LoVo (cell line): ENCODE measurements at regions not wholly inside any gene's neighbourhood (a gene's known extent, or its start where the extent isn't known, plus 50 kb on each side); places are given as distances from the start of the nearest gene placed in this dataset.

Source experiments
- DNase-seq: peaks from one replicate; pipeline ENCODE4 v3.0.0-alpha.2; 2016; ENCODE audit warnings: low spot score

DNA sequence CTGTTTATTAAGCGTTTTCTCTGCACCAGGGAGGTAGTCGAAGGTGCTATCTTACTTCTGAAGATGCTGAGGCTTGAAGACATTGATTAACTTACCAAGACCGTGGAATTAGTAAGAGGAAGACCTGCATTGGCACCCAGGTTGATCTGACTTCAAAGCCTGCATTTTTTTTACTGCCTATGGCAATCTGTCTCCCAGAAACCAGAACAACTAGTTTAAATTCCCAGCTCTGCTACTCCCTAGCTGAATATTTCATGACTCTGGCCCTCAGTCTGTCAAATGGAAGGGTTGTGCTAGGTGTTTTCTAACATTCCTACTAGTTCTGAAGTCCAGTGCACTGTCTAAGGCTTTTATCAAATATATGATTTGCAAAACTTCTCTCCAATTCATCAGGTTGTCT is 52.0 kb upstream of the GRAMD1B start:
- no peak for DNase-seq

DNA sequence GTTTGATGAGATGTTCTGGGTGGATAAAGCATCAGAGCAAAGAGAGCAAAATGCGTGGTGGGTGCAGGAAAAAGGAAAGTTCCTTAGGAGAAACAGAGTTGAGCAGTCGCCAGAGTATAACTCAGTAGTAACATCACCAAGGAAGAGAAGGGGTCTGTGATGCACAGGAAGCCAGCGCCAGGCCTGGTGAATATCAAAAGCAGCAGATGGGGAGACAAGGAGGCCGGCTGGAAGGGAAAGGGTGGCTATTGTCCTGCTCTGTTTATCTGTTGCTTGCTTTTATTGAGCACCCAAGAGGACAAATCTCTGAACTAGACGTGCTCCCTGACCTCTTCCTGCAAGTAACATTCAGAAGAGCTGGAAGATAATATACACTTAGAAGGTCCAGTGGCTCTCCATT is 52.7 kb upstream of the GRAMD1B start:
- DNase-seq, result no peak

DNA sequence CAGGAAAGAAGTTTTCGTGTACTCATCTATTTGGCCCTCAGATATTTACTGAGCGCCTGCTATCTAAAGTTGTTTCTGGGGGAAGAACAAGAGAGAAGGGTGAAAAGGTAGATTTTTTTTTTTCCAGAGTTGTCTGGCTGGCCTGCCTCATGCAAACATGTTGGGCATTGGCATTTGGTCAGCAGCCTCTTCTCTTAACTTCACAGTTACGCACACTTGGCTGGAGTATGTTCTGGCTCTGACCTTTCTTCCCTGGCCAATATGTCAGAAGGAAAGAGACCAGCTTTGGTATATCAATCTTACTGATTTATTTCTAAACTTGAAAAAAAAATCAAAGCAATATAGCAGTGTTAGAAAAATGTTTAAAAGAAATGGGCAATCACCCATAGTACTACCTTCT is 54.2 kb upstream of the GRAMD1B start:
- no peak for DNase-seq

DNA sequence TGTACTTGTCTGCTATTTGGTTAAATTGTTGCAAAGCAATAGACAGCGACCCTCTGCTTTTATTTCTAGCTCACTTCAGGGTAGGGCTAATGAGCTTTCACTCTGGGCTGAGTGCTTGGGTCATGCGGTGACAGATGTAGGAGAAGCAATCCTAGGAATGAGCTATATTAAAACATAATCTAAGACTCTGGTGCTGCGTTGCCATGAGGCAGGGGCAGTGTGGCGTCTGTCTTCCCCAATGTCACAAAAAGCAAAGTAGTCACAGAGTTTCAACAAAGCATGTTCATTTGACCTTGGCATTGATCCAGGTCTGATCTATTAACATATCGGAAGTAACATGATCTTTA is 55.5 kb upstream of the GRAMD1B start:
- DNase-seq, result no peak

DNA sequence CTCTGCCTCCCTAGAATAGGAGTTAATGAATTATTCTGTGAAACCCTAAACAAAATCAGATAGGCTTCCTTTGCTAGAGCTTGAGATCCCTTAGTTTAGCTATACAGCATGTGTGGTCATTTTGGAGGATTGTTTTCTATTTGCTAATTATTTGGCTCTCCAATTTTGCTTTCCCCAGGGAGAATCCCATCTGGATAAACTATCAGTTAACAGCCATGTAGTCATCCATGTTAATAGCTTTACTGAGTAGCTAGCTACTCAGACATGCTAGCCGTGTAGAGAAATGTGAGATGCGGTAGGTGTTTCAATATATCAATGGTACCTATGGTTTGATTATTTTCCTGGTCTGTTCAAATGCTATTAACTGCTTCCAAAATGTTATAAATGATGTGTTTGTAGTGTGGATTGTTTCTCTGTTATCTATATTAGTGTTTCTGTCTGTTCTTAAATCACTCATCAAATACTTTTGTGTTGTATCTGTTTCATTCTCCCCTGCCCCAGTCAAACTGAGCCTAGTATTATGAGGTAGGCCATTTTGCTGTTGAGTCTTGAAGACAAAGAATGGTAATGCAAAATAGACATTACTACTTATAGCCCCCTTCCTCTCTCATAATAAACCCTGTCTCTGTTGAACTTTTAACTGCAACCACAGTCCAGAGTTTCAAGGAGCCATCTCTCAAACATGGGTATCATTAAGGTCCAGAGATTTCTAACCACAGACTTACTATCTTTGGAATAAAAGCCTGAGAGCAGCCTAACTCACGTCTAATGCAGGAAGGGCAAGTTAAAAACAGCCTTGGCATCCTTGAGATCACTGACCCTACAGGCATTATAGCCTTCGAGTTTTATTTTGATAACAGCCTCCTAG is 56.1 kb upstream of the GRAMD1B start:
- DNase-seq, result no peak

DNA sequence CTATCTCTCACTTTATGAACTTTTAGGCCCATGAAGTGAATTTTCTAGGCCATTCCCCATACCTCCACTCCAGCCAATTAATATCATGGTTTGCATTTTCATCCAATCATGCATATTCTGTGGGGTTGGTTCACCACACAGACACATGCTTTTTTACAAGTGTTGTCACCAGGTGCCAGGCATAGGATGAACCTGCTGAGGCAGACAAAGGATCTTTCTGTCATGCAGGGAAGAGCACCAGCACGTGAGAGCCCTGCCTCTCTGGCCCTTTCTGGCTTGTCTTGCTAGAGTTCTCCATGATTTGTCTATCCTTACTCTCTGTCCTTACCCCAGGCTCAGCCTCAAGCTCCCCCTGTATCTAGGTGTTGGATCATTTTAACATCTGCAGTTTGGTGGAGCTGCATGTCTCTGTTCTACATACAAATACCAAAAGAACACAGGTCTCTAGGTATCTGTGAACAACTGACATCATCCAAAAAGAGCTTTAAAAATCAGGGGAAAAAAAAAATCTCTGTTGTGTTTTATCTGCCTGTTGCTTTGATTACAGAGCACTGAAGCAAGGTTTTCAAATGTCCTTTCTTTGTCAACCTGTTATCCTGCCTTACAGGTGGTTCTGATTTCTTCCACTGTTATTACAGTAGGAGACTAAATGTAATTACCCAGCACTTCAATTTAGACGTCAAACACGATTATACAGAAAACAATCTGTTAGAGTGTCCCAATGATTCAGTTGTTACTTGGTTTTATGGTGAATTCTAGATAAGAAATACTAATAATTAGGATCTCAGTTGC is 58.4 kb upstream of the GRAMD1B start:
- DNase-seq, result no peak

DNA sequence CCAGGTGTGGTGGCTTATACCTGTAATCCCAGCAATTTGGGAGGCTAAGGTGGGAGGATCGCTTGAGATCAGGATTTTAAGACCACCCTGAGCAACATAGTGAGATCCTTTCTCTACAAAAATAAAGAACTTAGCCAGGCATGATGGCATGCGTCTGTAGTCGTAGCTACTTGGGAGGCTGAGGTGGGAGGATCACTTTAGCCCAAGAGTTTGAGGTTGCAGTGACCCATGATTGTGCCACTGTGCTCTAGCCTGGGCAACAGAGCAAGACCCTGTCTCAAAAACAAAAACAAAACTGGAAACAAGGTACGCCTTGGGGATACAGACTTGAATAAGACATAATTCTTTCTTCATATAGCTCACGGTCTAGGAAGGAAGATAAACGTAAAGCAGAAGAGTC is 63.1 kb upstream of the GRAMD1B start:
- no peak for DNase-seq

DNA sequence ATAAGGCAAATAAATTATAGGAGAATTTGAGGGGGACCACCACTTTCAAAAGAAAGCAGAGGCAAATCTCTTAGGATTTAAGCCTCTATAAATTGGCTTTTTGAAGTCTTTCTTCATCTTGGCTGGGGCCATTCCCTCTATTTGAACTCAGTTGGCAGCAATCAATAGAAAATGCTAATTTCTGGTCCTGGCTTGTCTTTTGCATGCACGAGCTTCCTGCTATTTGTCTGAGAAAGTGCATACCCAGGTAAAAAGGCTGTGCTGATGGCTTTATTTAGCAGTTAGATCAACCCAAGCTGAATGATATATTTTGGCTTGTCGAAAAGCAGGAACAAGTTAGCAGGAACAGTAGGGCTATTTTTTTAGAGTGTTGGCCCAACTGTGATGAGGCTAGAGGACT is 64.1 kb upstream of the GRAMD1B start:
- DNase-seq, result no peak

DNA sequence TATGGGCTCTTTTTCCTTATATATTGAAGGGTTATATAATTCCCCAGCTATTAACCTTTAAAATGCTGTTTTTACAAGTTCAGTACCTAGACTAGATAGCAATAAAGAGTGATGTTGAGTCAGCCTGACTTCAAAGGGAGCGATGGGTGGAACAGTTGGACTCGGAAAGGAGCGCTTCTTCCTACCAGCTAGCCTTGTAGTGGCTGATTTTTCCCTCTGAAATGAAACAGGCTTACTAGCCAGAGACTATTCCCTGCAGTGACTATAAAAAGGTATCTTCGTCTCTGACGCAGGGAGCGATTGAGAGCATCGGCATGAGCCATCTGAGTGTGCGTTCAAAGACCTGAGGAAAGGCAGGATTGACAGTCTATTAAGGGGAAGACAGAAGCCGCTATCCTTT is 66.0 kb upstream of the GRAMD1B start:
- no peak for DNase-seq

DNA sequence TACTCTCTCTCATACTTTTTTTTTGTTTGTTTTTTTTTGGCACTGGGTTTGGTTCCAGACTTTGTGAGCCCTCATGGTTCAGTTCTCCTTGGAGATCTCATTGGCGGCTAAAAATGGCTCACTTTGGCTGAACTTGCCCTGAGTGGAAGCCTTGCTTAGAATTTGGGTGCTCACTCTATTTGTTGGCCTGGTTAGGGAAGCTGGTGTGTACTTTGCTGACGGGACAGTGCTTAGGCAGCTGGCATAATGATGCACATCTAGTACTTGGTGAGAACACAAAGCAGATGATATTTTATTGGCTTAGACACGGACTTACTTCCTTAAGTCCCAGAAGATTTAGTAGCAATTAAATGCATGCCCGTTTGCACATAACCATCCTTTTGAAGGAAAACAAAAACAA is 66.5 kb upstream of the GRAMD1B start:
- no peak for DNase-seq

DNA sequence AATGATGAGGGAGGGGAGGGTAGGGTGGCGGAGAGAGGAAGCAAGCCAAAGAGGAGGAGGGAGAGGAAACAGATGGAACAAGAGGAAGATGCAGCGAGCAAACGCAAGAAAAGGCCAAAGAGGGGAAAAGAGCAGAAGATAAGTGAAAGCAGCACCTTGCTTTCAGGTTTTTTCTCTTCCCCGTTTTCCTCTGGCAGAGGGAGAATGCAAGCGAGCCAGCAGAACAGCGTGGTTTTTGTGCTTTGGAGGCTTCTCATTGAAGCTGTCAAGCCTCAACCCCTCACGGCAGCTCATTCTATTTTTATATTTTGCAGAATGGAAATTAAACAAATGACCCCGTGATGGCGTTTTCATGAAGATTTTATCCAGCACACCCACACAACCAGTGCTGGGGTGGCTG is 67.1 kb upstream of the GRAMD1B start:
- no peak for DNase-seq

DNA sequence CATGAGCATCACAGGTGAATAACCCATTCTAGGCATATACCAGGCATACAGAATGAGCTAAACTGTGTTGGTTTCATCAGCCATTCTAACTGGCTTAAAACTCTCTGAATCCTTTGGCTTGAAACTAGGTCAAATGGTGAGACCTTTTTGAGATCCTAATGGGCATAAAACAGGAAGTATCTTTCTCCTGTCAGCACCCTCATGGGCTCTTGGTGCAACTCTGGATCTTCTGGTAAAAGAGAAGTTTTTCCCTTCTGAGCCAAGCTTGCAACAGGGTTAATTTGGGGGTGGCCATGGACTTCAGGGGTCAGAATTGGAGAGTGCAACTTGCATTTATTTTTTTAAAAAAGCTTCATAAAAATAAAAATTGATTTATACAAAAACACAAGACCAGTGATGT is 67.9 kb upstream of the GRAMD1B start:
- no peak for DNase-seq

DNA sequence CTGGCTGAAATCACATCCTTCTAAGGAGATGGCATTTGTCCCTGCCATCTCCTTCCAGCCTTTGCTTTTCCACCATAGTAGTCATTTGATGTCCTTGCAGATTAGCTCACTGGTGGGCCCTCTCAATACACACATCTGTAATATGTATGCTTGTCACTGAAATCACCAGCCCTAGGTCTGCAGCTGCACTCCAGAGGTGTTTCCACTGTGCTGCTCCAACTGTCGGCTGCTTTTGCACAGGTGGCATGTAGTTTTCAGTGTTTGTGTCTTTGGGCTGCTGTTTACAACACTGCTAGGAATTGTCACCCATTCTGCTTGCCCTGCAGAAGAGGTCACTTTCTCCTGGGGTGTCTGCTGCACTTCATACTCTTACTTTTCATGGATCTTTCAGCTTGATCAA is 69.0 kb upstream of the GRAMD1B start:
- no peak for DNase-seq

DNA sequence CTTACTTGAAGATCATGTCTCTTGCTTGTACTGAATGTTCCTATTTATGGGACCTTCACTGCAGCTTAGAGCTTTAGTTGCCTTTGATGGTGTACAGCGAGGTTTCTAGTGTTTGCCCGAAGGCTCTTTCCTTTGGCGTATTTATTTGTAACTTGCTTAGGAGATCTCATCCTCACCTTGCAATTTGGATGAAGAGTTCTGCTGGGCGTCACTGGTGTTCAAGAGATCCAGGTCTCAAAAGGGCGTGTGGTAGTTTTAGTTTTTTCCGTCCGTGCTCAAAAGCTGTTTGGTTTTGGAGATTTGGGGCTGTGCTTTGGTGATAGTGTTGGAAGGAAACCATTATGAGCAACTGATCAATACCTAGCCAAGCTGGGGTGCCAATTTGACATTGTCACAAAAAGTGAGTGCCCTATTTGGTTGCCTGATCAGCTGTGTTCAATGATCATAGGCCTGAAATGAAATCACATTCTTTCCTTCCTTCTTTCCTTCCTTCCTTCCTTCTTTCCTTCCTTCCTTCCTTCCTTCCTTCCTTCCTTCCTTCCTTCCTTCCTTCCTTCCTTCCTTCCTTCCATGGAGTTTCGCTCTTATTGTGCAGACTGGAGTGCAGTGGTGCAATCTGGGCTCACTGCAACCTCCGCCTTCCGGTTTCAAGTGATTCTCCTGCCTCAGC is 69.7 kb upstream of the GRAMD1B start:
- DNase-seq, result no peak

DNA sequence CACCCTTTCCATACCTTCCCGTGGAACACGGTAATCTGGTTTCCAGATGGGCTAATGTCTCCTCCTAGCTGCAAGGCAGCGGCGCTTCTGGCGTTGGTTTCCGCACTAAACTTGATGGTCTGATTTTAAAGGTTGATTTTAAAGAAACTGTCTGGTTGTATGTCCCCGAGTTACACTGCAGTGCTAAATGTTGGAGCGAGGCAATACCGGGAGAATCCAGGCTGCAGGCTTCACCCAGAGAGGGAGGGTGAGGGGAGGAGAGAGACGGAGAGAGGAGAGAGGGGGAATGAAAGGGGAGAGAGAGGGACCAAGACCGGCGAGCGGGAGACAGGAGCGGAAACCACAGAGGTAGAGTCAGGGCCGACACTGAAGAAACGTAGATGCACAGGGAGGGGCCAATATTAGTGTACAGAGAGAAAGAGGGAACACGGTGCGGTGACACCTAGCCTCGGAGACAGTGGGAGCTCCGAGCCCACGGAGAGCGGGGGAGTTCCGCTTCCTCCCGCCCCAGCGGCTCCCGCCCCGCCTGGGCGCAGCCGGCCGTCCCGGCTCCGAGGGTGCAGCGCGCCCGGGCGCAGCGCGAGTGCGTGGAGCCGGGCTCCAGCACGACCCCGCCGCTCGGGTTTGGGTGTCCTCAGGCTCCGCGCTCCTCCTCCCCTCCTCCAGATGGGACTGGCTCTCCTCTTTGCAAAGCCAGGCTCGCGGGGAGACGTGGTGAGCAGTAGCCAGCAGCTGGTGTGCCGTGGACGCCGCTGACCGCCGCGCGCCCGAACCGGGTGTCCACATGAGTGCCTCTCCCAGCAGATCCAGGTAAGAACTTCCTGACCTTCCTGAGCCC is 71.9 kb upstream of the GRAMD1B start:
- no peak for DNase-seq

DNA sequence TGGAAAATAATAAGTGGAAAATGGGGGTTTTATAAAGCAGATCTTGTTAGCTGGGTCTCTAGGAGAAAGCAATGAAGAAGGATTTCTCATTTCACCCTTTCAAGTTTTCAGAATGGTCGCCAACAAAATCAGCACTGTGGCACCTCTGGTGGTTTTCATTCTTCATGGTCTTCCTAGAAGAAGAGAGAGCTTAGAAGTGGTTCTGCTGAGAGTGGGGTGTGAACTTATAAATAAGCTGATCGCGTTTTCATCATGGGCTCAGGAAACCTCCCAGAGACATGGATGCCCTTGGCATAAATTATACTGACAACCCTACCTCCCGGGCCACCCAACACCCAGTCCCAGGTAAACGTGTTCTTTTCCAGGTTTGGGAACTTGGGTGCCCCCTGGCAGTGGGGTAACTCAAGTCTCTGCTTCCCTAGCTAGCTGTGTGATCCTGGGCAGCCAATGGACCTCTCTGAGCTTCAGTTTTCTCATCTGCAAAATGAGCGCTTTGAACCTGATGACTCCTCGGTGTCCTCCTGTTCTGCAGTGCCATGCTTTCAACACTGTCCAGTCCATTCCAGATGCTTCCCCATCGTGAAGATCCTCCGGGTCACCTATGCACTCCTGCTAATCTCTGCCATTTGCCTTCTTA is 72.6 kb upstream of the GRAMD1B start:
- no peak for DNase-seq

DNA sequence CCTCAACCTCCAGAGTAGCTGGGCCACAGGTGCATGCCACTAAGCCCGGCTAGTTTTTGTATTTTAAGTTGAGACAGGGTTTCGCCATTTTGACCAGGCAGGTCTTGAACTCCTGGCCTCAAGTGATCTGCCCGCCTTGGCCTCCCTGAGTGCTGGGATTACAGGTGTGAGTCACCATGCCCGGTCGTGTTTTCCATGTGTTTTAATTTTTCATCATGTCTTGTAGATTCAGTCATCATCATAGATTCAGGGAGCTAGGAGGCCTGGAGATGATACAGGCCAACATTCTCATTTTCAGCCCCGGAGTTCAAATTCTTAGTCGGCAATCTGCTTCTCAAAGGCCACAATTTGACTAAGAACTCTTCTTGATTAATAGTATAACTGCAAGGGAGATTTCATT is 73.5 kb upstream of the GRAMD1B start:
- DNase-seq, result no peak

DNA sequence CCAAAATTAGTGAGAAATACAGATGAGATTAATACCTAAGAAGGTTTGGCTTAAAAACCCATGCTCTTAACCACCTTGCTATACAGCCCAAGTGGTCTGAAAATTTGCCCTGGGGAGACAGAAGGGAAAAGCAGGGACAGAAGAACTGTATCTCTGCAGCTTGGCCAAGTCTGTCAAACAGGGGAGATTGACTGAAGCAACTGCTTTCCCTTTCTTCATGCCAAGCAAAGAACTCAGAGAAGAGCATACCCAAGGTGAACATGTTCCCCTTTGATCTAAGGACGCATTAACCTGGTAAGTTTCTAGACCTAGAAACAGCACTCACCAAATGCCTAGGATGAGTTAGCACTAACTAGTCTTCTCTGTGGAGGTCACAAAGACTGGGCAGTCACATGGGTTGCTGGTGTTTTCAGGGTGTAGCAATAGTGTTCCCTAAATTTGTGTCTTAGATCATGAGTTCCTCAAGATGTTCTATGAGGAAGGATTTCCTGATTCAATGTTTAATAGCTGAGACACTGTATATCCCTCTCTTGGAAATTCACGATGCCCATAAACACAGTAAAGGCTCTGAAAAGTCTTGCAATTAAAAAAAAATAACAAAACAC is 75.6 kb upstream of the GRAMD1B start:
- DNase-seq, result no peak

DNA sequence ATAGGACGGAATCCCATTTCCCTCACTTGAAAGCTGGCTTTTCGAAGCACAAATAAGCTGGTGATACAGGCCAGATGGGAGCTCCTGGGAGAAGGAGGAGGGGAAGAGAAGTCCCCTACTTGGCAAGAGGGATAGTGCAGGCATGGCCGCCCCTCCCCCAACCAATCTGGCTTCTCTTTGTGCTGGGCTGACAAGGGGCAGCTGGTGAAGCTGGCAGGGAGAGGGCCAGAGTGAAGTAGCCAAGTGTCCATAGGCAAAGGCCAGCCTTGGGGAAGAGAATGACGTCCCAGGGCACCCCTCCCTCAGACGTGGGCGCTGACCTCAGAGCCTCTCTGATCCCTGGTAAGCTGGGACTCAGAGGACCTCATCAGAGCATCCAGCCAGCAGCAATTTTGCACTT is 78.7 kb upstream of the GRAMD1B start:
- DNase-seq, result no peak

DNA sequence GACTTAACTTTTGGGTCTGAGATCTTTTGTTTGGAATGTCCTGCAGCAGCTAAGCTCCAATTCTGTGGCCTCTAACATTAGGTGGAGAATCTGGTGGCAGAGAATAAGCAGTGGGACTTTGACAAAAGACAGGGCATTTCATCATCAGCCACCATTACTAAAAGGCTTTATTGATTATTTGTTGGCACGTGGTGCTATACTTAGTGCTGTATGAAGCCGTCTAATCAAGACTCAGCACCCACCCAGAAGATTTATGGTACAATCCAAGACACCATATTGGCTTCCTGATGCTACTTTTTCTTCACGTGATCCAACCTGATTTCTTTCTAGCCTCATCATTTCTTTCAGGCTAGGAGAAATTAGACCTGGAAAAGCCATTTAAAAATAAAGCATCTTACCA is 80.7 kb upstream of the GRAMD1B start:
- no peak for DNase-seq

DNA sequence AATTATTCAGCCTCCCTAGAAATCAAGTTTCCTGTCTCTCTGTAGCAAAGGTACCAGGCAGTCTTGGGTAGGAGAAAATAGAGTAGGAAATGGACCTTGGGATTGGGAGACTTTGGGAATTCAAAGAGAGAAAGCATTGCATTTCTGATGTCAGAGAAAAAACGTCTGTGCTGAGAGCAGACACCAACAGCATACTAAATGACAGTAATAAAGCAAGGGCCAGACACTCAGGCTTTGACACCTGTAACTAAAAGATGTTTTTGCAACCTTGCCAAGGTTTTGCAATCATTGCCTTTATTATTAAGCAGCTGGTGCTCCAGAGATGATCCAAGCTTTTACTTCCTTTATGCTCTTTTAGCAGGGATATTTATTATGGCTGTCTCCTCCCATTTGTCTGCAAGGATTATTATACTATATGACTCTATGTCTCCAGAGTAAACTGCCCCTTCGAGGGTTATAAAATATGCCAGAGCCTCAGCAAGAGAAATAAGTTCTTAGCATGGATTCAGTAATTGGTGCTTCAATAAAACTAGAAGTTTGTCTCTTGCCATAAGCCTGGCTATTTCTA is 85.2 kb upstream of the GRAMD1B start:
- DNase-seq, result no peak
